ENCODE measurements at regions not wholly inside any gene's neighbourhood (a gene's known extent, or its start where the extent isn't known, plus 50 kb on each side); places are given as distances from the start of the nearest gene placed in this dataset.

GRCh38 chr9:22203371-22204138 is 194.4 kb upstream of the CDKN2B start:
- TF ChIP-seq CTCF (IDR thresholded peaks at IDR 0.05) (no peak), POLR2A (IDR thresholded peaks at IDR 0.05) (no peak)

Data from body of pancreas (tissue), 4 donors.